ENCODE measurements at regions not wholly inside any gene's neighbourhood (a gene's known extent, or its start where the extent isn't known, plus 50 kb on each side); places are given as distances from the start of the nearest gene placed in this dataset.

DNA sequence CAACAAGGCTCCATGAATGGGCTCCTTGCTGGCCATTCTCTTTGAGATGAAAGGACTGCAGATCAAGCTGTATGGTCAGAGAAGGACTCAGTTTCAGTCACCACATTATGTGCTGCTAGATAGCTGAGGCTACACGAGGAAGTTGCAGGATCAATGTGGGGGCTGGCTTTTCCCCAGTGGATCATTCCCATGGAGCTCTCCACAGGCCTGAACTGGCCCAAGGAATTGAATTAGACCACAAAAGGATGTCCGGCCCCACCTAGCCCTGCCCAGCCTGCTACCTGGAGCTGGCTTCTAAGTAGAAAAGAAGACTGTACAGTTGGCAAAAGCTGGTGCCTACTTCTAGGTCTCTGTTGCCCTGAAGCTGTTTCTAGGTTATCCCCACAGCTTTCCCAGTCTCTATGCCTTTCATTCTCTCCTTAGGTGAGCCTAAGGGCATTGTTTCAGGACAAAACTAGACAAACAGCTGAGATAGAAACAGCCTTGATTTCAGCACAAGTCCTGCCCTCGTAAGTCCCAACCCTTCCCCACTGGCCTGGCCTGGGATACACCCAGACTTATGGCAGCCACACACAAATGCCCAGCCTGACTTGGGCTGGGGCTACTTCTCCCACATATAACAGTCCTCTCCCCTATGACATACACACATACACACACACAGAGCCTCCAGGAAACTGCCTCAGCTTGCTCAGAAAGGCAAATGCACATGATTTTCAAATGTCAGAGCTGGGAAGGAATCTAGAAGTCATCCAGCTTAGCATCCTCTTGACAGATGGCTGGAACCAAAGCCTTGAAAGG is 129.1 kb upstream of the NCAM1 start:
- TF ChIP-seq POLR2A (IDR thresholded peaks at IDR 0.05; ENCODE audit: low read length) (no peak), GATA1 (IDR thresholded peaks at IDR 0.05; ENCODE audit: low read depth, low read length) (no peak)

Measured in erythroblast (primary cell).